HTR-8/SVneo (cell line): ENCODE measurements at regions not wholly inside any gene's neighbourhood (a gene's known extent, or its start where the extent isn't known, plus 50 kb on each side); places are given as distances from the start of the nearest gene placed in this dataset.
"Not testable (repeated sequence)": the region's sequence is repeated elsewhere in the genome, so short reads cannot be mapped to it uniquely, and the experiment has no call there.

ENCODE experiments used
- DNase-seq: peaks from one replicate; pipeline ENCODE4 v3.0.0; 2011; ENCODE audit warnings: low spot score, mixed read lengths; ENCODE audit not compliant: insufficient read length
- FAIRE-seq: peaks from 2 replicates; lab custom pipeline; 2011; peaks lifted over from hg19 to GRCh38; lab: Jason Lieb, UNC

DNA sequence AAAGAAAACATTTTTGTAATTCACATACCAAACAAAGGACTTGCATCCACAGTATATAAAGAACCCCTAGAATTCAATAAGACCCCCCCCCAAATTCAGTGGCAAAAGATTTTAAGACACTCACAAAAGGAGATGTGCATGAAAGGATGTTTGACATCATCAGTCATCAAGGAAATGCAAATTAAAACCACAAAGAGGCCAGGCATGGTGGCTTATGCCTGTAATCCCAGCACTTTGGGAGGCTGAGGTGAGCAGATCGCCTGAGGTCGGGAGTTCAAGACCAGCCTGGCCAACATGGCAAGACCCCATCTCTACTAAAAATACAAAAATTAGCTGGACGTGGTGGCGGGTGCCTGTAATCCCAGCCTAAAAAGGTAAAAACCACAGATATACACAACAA lies 61.3 kb downstream of the AIPL1 start:
- FAIRE-seq, DNase-seq: not testable (repeated sequence)

DNA sequence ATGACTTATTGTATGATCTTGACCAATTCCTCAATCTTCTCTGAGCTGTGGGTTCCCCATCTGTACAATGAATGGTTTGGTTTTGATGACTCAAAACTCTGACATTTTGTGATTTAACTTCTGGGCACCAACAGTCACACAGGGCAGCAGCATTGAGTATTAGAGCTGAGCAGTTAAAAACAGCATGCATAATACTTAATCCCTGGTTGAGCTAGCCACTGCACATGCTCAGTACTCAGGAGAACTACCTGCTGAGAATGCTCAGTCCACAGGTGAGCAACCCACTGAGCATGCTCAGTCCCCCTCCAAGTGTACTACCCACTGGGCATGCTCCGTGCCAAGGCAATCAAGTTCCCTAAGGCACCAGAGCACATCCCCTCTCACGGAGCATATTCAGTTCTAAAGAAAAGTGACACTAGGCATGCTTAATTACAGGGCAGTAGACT lies 68.7 kb downstream of the AIPL1 start:
- FAIRE-seq (peak; percentile 20), DNase-seq (no peak)

DNA sequence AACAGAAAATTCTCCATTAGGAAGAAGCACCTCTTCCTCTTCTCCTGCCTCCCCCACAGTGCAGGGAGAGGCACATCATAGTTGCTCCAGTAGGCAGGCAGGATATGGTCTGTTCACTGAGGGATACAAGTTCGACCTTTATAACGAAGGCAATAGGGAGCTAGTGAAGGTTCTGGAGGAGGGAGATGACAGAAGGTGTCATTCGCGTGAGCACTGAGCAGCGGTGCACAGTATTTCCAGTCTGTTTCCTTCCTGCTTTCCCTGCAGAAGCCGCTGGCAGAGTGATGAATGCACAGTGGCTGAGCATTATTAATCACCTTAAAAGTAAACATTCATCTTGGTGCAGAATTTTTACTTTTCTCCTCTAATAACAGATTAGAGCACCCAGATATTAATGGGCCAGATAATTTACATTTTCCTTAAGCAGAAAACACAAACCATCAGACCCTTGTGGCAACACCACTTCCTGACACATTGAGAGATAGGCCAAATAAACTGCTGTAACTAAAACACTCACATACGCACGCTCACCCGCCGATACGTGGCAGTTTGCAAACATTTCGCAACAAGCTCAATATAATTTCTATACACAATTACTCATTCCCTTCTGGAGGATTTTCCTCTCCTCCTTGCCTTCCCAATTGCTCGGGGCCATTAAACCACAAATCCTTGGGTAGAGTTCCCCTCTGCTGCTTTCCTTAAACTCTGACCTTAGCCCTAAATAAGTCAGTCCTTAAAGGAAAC lies 69.5 kb downstream of the AIPL1 start:
- peak; percentile 39 for DNase-seq
- FAIRE-seq, result peak; percentile 42

DNA sequence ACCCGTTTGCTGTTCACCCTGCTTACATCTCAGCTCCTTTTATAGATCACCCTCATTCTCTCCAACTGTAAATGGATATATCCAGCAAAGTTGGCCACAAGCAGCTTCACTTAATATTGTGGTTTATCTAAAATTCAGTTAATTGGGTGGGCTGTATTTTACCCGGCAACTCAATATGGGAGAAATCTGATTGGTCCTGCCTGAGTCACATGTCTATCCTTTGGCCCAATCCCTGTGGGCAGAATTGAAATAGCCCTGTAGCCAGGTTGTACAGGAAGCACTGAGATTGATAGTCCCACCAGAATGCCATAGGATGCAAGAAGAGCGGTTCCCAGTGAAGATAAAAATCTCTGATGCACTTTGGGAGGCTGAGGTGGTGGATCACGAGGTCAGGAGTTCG lies 73.2 kb downstream of the AIPL1 start:
- DNase-seq (peak; percentile 37), FAIRE-seq (no peak)

DNA sequence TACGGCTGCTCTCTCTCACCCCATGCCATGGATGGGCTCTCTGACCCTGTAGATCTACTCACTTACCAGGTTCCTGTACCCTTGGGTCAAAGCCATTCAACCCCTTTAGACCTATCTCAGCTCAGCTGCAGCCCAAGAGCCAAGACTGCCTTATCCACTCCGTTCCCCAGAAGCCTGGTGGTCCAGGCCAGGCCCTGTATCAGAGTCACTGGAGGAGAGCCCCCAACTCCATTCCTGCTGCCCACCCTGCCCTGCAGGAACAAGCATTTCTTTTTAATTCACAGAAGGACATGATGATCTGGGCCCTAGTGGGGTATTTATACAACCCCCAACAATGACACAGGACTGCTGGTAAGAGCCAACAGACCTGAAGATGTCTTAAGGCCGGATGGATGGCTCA lies 76.8 kb downstream of the AIPL1 start:
- no peak for DNase-seq
- no peak for FAIRE-seq

DNA sequence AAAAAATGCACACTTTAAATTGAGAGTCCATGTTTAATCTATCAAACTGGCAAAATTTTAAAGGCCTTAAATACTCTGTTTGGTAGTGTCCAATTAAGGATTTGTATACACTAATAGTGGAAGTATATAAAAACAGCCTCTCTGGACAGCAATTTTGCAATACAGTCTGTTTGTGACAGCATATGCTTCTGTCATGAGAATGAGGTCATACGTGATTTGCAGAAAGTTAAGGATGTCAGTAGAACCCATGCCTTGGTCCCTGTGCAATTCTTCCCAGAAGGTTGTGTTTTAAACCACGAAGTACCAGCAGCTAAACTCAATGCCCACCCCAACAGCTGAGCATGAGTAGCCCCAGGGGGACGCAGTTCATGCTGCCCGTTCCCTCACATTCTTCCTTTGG lies 78.4 kb downstream of the AIPL1 start:
- DNase-seq (no peak), FAIRE-seq (no peak)

DNA sequence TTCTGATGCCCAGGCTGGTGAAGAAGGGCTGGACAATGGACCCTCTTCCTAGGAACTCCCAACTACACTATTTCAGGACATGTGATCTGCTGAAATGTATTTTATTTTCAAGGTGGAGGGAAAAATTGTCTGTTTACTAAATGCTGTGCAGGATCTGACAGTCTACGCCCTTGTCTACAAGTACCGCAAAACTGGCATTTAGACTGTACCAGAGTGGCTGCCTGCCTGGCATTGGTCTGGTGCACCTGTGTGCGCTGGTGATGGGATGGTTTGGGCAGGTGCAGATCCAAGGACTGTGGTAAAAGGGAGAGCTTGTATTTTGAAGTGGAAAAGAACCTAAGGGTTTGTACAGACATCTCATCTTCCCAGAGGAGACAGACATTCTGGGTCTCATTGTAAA lies 79.7 kb downstream of the AIPL1 start:
- FAIRE-seq (no peak), DNase-seq (no peak)

DNA sequence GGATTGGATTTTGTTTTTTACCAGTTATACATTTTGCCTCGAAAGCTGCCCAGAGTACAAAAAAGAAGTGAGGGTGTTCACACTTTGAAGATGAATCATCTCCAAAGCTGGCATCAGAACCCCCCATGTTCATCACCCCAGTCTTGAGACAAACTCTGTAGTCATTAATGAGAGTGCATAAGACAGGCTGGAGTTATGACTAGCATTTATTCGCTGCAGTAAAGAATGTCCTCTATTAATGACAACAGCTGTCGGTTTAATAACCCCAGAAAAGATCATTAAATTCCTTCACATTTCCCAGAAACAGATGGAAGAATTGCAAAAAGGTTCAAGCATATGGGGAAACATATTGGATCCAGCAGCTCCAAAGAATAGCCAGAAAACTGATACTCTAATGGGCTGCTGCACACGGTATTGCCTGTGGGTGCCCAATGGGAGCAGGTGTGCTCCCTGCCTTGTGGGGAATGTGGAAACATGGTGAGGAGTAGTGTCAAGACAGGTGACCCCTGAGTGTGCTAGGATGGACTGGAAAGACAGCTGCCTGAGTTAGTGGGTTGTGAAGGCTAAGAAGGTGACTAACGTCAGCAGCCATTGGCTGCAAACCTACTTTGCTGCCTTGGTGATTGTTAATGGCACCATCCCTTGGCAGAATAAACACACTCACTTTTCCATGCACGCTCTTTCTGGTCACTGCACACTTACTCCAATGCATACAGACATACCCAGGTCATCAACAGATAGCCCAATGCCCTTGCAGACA lies 81.9 kb downstream of the AIPL1 start:
- FAIRE-seq, result no peak
- DNase-seq, result no peak

DNA sequence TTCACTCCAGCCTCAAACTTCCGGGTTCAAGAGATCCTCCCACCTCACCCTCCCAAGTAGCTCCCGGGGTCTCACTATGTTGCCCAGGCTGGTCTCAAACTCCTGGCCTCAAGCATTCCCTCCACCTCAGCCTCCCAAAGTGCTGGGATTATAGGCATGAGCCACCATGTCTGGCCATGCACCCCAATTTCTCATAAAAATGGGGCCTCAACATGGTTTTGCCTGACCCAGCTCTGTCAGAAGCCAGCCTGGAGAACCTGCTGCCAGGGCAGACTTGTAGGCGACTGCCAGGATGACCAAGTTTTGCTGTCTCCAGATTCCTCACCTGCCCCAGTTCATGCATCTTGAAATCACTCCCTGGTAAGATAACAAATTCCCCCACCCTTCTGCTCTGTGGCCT lies 82.9 kb downstream of the AIPL1 start:
- DNase-seq (no peak), FAIRE-seq (no peak)

DNA sequence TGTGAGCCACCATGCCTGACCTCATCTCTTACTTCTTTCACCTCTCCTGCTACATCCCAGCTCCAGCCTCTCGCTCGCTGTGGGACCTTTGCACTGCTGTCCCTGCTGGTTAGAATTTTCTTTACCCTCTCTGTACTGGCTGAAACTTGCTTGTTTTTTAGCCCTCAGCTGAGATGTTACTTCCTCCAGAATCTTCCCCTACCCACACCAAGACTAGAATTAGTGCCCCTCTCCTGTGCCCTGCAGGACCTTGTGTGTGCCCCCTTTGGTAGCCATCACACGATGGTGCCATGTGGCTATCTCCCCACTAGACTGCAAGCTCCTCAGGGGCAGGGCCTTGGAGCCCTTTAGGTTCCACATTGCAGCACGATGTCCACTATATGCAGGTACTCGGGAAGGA lies 84.1 kb downstream of the AIPL1 start:
- FAIRE-seq (no peak), DNase-seq (no peak)

DNA sequence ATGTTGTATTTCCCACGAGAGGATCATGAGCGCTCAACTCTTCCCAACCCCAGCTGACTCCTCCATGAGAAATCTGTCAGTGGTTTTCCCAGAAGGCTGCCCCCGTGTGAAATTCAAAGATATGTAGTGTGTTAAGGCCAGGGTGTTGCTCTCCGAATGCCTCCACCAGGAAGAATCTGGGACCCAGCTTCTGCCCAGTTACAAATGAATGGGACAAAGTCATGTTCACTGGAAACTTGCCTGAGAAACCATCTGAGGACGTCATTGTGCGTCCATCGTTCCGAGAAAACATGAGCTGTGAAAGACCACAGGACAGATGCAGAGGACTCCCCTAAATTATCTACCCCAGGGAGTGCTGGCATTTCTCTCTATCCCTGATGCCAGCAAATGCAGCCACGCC lies 86.0 kb downstream of the AIPL1 start:
- DNase-seq (no peak), FAIRE-seq (no peak)

DNA sequence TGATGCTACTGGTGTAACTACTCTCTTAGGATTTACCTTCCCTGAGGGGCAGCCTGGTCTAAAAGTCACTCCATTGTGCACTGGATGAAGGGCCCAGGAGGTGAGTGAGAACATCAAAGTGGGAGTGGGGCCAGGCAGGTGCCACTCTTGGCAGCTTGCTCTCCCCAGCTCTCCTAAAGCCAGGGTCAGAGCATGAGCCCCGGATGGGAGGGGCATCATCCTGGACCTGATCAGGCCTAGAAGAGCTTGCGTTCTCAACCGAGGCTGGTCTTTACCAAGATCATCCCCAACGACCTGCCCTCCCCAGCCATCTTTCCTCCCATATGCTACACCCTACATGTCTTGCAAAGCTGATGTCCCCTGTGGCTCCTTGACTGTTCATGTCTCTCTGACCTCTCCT lies 87.1 kb downstream of the AIPL1 start:
- FAIRE-seq, result no peak

DNA sequence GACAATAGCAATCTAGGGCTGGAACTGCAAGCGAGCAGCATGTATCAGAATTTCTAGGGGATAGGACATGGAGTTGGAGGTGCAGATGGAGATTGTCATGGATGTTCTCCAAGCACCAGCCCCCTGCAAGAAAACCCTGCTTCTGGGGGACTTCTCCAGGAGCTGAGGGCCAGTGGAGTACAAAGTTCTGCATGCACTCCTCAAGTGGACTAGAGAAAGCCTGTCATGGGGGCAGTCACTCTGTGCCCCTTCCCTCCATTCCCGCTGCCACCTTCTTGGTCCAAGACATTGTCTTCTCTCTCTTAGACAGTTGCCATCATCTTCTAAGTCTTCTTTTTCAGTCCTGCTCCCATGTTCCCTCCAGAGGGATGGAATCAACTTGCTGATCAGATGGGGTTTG lies 87.9 kb downstream of the AIPL1 start:
- DNase-seq (no peak), FAIRE-seq (peak; percentile 20)

More for the DNA sequence above, 87.1 kb downstream of the AIPL1 start:
- DNase-seq, result no peak

DNA sequence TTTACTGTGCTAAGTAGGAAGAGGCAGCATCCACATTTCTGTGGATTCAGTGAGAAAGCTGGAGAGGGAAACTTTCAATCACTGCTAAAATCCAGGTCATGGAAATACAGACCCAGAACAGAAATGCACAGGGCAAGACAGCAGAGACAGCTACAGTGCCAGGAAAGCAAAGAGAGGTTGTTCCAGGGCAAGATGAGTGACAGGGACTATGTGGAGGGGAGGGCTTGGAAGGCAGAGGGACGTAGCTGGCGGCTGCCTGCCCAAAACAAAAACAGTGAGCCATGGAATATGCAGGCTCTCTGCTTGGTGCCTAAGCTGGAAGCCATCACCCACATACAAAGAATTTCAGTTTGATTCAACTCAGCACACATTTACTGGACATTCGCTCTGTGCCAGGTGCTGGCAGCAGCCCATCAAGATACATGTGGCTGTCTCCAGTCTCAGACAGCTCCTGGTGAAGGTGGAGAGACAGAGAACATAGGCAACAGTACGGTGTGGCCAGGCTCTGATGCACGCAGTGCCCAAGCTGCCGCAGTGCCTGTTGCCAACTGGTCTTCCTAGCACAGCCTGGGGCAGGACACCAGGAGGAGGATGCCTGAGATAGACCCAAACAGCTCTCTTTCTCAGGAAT lies 88.7 kb downstream of the AIPL1 start:
- DNase-seq (no peak), FAIRE-seq (no peak)

DNA sequence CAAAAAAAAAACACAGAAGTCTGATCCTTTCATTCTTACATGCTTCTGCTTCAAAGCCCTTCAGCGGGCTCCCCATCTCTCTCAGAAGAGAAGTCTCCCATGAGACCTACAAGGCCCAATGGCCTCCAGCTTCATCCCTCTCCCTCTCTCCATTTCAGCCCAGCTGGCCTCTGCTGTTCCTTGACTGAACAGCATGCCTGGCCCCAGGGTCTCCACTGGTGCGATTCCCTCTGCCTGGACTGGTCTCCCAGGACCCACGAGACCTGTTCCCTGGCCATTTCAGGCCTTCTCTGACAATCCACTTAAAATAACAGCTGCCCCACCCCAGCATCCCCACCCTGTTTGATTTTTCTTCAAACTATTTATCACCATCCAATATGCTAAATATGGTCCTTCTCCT lies 91.2 kb downstream of the AIPL1 start:
- no peak for DNase-seq
- no peak for FAIRE-seq

DNA sequence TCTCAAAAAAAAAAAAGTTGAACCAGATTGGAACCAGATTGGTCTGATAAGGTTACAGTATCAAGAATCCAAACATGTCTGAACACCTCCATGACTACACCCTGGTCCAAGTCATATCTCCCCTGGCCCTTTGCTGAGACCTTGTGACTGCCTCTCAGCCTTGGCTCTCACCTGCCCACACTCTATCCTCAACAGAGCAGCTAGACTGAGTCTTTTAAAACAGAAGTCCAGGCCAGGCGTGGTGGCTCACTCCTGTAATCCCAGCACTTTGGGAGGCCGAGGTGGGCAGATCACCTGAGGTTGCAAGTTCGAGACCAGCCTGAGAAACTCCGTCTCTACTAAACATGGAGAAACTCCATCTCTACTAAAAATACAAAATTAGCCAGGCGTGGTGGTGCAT lies 91.7 kb downstream of the AIPL1 start:
- no peak for FAIRE-seq
- no peak for DNase-seq

DNA sequence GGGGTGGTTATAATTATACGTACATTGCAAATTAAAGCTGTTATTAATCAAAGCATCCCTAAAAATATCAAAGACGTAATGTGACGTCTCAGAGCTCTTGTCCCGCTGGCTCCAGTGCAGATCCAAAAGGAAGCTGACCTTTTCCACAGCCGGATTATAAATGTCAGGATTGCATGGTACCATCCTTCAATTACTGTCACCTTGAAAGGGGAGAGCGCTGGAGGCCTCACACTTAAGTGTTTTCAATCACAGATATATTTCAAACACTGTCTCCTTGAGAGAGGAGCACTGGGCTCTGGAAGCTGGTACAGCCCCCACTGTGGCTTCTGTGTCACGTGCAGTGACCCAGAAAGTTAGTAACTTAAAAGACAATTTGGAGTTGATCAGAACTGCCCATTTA lies 94.2 kb downstream of the AIPL1 start:
- no peak for DNase-seq
- FAIRE-seq, result no peak

DNA sequence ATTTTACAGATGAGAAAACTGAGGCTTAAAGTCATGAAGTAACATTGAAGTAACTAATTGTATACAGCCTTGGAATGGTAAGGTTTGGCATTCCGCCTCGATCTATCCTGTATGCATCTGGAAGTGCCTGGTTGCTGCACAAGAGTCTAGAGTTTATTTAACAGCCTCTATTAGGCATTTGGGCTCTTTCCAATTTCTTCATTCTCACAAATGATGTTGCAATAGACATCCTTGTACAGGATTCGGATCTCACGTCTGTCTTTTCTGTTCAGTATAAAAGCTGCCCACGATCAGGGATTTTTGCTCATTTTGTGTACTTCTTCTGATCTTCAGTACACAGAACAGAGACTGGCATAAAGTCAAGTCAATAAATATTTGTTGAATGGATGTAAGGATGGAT lies 100.5 kb downstream of the AIPL1 start:
- DNase-seq, result no peak
- no peak for FAIRE-seq

DNA sequence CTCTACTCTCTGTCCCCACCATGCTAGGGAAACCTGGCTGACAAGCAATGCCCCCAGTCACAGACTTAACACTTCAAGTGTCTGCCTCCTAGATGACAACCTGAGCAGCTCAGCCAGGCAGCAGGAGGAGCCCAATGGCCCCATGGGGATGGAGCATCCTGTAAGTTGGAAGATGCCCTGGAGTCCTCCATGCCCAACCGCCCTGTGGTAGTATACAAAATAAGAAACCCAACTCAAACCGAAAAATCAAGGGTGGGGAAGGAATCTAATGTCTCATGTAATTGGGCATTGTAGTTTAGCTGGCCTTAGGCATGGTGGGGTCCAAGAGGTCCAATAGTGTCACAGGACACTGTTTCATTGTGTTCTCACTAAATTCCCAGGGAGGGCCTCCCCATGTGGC lies 104.0 kb downstream of the AIPL1 start:
- no peak for DNase-seq
- FAIRE-seq, result no peak

DNA sequence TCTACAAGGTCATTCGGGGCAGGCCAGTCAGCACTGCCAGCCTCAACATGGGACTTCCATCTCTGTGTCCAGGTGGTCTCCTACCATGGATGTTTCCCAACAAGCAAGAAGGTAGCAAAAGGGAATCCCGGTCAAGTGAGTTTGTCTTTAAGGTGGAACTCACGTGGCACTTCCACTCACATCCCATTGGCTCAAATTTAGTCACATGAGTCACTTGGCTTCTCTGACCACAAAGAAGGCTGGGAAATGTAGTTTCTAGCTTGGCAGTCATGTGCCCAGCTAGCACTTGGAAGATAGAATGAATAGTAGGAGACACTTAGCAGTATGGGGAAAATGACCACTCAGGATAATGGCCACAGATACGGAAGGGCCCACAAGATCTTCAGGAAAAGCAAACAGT lies 106.6 kb downstream of the AIPL1 start:
- FAIRE-seq, result peak; percentile 9
- DNase-seq, result no peak

DNA sequence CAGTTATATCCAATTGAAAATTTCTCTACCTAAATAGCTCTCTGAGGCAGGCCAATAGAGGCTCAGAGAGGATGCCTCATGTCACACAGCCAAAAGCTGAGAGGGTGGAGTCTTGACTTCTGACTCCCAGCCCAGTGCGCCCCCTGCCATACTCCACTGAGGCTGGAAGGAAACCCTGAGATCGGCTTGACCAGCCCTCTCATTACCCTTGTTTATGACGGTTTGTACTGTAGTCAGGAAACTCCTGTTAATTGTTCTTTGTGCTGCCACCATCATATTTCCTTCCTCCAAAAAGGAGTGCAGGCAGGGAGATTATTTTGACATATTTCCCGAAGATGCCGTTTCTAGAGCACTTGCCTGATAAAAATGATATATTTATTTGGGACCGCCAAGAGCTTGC lies 107.9 kb downstream of the AIPL1 start:
- DNase-seq, result no peak
- FAIRE-seq, result no peak
